ENCODE measurements at regions not wholly inside any gene's neighbourhood (a gene's known extent, or its start where the extent isn't known, plus 50 kb on each side); places are given as distances from the start of the nearest gene placed in this dataset.

DNA sequence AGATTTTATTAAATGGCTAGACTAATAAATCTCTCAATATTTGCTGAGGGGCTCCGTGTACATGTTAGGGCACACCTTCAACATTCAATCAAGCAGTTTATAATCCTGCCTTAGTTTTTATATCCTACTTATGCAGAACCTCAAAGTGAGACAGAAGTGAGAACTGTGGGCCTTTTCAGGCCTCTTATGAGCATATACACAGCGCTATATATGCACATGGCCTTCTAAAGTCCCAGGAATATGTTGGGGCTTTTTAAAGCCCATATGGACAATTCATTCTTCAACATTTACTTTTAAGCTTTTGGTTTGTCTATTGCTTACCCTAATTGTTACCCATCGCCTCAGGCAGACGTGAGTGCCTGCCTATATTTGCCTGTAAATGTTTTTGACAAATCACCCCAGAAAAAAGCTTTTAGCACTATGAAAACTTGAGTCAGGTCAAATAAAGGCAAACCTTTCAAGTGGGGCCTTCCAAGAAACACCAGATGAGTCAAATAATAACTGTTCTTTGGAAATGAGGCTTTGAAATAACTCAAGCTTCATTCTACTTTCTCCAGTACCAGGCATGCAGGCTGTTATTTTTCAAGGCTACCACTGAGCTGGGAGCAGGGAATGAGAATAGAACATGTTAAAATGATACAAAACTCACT, 58.2 kb downstream of the ESM1 start:
- Histone ChIP-seq H3K27ac (ENCODE audit: low read length) (no peak overlapping the region), H3K9me3 (ENCODE audit: control insufficient read depth, insufficient read depth, low read length) (peaks cover 4% of the 10 kb centered on the region), H3K36me3 (ENCODE audit: control insufficient read depth, insufficient read depth, low read length) (no peaks in the 10 kb centered on the region), H3K4me3 (ENCODE audit: low read length) (no peak overlapping the region), H3K4me1 (ENCODE audit: control insufficient read depth, insufficient read depth, low read length) (no peaks in the 10 kb centered on the region), H3K27me3 (ENCODE audit: control insufficient read depth, insufficient read depth, low read length) (peaks cover 2% of the 10 kb centered on the region)
- Mint-ChIP-seq H3K4me1 (no peaks in the 10 kb centered on the region), H3K4me3 (no peak overlapping the region), H3K9me3 (peaks cover 4 to 9% of the 10 kb centered on the region in 2 donors), H3K36me3 (peaks cover 25% of the 10 kb centered on the region), H3K27me3 (ENCODE audit: low read depth in 2 of 2) (peaks cover 16 to 17% of the 10 kb centered on the region in 2 donors), H3K27ac (no peak overlapping the region)
- intact Hi-C loops (cut with micrococcal nuclease): no loop called here
- DNase-seq (no peak), ATAC-seq (no peak)
- TF ChIP-seq CTCF (IDR thresholded peaks at IDR 0.05): no peak
- 65% methylated on average over 4 of the region's 4 CpGs for WGBS (ENCODE audit: insufficient coverage)

DNA sequence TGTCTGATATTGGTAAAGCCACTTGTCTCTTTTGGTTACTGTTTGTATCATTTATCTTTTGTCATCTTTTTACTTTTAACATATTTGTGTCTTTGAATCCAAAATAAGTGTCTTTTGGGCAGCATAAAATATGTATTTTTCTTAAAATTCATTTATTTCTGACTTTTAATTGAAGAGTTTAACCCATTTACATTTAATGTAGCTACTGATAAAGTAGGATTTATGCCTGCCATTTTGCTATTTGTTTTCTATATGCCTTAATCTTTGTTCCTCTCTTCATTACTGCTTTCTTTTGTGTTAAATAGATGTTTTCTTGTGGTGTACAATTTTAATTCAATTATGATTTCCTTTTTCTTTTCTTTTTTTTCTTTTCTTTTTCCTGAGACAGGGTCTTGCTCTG, 60.9 kb downstream of the ESM1 start:
- Mint-ChIP-seq H3K36me3 (peaks cover 25% of the 10 kb centered on the region), H3K4me3 (no peak overlapping the region), H3K27ac (no peak overlapping the region), H3K27me3 (ENCODE audit: low read depth in 2 of 2) (peaks cover 28 to 42% of the 10 kb centered on the region in 2 donors), H3K9me3 (peaks cover 4 to 9% of the 10 kb centered on the region in 2 donors), H3K4me1 (no peaks in the 10 kb centered on the region)
- TF ChIP-seq CTCF (IDR thresholded peaks at IDR 0.05): no peak
- H3K4me3 ChIP-seq (ENCODE audit: low read length): no peak overlapping the region
- intact Hi-C loops (cut with micrococcal nuclease): no loop called here
- H3K36me3 ChIP-seq (ENCODE audit: control insufficient read depth, insufficient read depth, low read length): no peaks in the 10 kb centered on the region
- no peak for DNase-seq
- H3K27ac ChIP-seq (ENCODE audit: low read length): no peak overlapping the region
- H3K4me1 ChIP-seq (ENCODE audit: control insufficient read depth, insufficient read depth, low read length): no peaks in the 10 kb centered on the region
- no peaks in the 10 kb centered on the region for H3K27me3 ChIP-seq (ENCODE audit: control insufficient read depth, insufficient read depth, low read length)
- ATAC-seq: no peak
- H3K9me3 ChIP-seq (ENCODE audit: control insufficient read depth, insufficient read depth, low read length): peaks cover 4% of the 10 kb centered on the region

GRCh38 chr5:54917323-54917722, 68.1 kb downstream of the ESM1 start:
- intact Hi-C loops (cut with micrococcal nuclease): no loop called here
- peaks cover 6% of the 10 kb centered on the region for H3K27me3 ChIP-seq (ENCODE audit: control insufficient read depth, insufficient read depth, low read length)
- no peak overlapping the region for H3K4me3 Mint-ChIP-seq
- H3K4me1 ChIP-seq (ENCODE audit: control insufficient read depth, insufficient read depth, low read length): no peaks in the 10 kb centered on the region
- H3K27me3 Mint-ChIP-seq (ENCODE audit: low read depth in 2 of 2): peaks cover 34 to 83% of the 10 kb centered on the region in 2 donors
- H3K27ac ChIP-seq (ENCODE audit: low read length): no peak overlapping the region
- no peaks in the 10 kb centered on the region for H3K36me3 ChIP-seq (ENCODE audit: control insufficient read depth, insufficient read depth, low read length)
- ATAC-seq: no peak
- no peak for TF ChIP-seq CTCF (IDR thresholded peaks at IDR 0.05)
- no peaks in the 10 kb centered on the region for H3K36me3 Mint-ChIP-seq
- no peak overlapping the region for H3K4me3 ChIP-seq (ENCODE audit: low read length)
- H3K27ac Mint-ChIP-seq: no peak overlapping the region
- no peak for DNase-seq
- no peaks in the 10 kb centered on the region for H3K4me1 Mint-ChIP-seq
- H3K9me3 Mint-ChIP-seq: no peaks in the 10 kb centered on the region
- no peaks in the 10 kb centered on the region for H3K9me3 ChIP-seq (ENCODE audit: control insufficient read depth, insufficient read depth, low read length)

DNA sequence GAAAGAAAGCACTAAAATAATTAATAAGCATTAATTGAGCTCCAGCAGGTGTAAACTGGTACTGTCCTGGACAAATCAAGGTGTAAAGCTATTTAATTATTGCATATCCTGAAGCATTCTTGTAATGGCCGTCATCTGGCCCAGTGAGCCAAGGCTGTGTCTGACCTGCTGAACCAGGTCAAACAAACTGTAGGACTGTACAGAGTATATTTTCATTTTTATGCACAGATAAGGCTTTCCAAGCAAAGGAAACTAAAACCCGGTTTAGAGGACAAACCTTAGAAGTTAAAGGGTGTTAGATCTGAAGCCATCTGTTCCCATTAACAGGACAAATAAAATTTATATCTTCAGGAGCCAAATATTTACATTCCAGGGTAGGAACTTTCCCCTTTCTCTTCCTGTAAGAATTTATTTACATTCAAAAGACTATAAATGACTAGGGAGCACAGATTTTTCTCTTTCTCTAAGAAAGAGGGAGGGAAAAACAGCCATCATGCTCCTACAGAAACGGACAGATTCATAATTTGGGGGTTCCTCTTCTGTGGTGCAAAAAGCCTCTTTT, 69.8 kb downstream of the ESM1 start:
- Mint-ChIP-seq H3K9me3 (no peaks in the 10 kb centered on the region), H3K4me3 (no peak overlapping the region), H3K27me3 (ENCODE audit: low read depth in 2 of 2) (peaks cover 34 to 71% of the 10 kb centered on the region in 2 donors), H3K27ac (no peak overlapping the region), H3K36me3 (no peaks in the 10 kb centered on the region), H3K4me1 (no peaks in the 10 kb centered on the region)
- H3K27me3 ChIP-seq (ENCODE audit: control insufficient read depth, insufficient read depth, low read length): peaks cover 6% of the 10 kb centered on the region
- DNase-seq: no peak
- no peak for TF ChIP-seq CTCF (IDR thresholded peaks at IDR 0.05)
- no peaks in the 10 kb centered on the region for H3K9me3 ChIP-seq (ENCODE audit: control insufficient read depth, insufficient read depth, low read length)
- intact Hi-C loops (cut with micrococcal nuclease): no loop called here
- H3K27ac ChIP-seq (ENCODE audit: low read length): no peak overlapping the region
- ATAC-seq: no peak
- no peaks in the 10 kb centered on the region for H3K36me3 ChIP-seq (ENCODE audit: control insufficient read depth, insufficient read depth, low read length)
- no peak overlapping the region for H3K4me3 ChIP-seq (ENCODE audit: low read length)
- WGBS (ENCODE audit: insufficient coverage): 95% methylated on average over 2 of the region's 3 CpGs
- no peaks in the 10 kb centered on the region for H3K4me1 ChIP-seq (ENCODE audit: control insufficient read depth, insufficient read depth, low read length)
